SK-N-MC (cell line): ENCODE measurements at regions not wholly inside any gene's neighbourhood (a gene's known extent, or its start where the extent isn't known, plus 50 kb on each side); places are given as distances from the start of the nearest gene placed in this dataset.
A peak's percentile ranks its signal among the peaks of the same experiment; 100 is the strongest.

Source experiments
- DNase-seq: peaks from one replicate; pipeline ENCODE4 v3.0.0-alpha.2; 2011; ENCODE audit warnings: low read depth, low spot score
- H3K27ac ChIP-seq: fragments of 200-600 bp; sonication (generic); 2 replicates; pipeline ENCODE4 v1.5.1; 2016; ENCODE audit warnings: mixed run types
- H3K36me3 ChIP-seq: fragments of 200-600 bp; sonication (generic); 2 replicates; pipeline ENCODE4 v1.6.1; 2017; ENCODE audit warnings: antibody characterized with exemption, low read length, mixed read lengths; ENCODE audit not compliant: insufficient read depth
- H3K4me3 ChIP-seq: fragments of 200-600 bp; sonication (generic); 2 replicates; pipeline ENCODE4 v1.5.1; 2016
- H3K9ac ChIP-seq: fragments of 200-600 bp; sonication (generic); 2 replicates; pipeline ENCODE4 v1.8.0; 2017; ENCODE audit warnings: mixed run types, mixed read lengths; ENCODE audit not compliant: insufficient read length
- H3K9me3 ChIP-seq: fragments of 200-600 bp; sonication (generic); 2 replicates; pipeline ENCODE4 v1.6.1; 2017; ENCODE audit warnings: low read depth, mild to moderate bottlenecking, antibody characterized with exemption, low read length, moderate library complexity, mixed read lengths
- EZH2 ChIP-seq: fragments of 200-600 bp; sonication (generic); IDR thresholded peaks from one replicate; pipeline ENCODE4 v1.6.1; 2017; ENCODE audit warnings: antibody characterized with exemption
- FOXP2 ChIP-seq: optimal IDR thresholded peaks from 2 replicates; pipeline ENCODE3; 2011; ENCODE audit warnings: mild to moderate bottlenecking, moderate library complexity; ENCODE audit not compliant: insufficient read depth; ENCODE audit errors: extremely low read length, control extremely low read depth
- POLR2AphosphoS5 ChIP-seq: IDR thresholded peaks from 2 replicates; pipeline ENCODE4 v1.6.1; 2012; ENCODE audit warnings: mild to moderate bottlenecking, low read depth, low read length, borderline replicate concordance

DNA sequence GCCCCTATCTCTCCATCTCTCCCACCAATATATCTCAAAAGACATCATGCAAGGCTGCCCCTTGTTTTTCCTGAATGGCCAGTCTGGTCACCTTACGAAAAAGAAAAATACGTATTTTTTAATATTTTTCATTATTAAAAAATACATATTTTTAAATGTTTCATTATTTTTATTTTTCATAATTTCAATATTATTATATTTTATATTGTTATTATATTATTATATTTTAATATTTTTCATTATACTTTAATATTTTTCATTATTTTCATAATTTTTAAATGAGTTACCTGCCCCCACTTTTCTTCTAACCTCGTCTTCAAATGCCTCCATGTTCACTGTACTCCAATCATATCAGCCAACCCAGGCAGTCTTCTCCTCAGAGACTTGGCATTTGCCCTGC, 116.0 kb upstream of the ERCC4 start:
- H3K4me3 ChIP-seq, result no peak overlapping the region
- H3K9ac ChIP-seq, result no peak overlapping the region
- no peak overlapping the region for H3K27ac ChIP-seq
- no peaks in the 10 kb centered on the region for H3K9me3 ChIP-seq
- DNase-seq, result no peak
- TF ChIP-seq POLR2AphosphoS5 (no peak), FOXP2 (no peak), EZH2 (no peak)
- no peaks in the 10 kb centered on the region for H3K36me3 ChIP-seq

DNA sequence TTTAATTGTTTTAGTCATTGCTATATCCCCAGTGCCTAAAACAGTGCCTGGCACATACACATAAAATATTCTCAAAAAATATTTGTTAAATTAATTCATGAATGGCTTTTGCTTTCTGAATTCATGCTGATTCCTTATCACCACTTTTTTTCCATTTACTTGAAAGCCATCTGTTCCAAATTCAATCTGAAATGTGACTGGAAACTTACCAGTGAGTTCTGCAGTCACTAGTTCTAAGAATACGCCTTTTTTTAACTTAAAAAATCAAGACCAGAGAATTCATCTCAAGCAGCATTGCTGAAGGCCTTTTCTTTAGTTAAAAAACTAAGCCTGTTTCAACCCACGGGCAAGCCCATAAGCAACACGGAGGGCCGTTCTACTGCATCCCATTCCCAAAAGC, 114.0 kb upstream of the ERCC4 start:
- TF ChIP-seq EZH2 (no peak), POLR2AphosphoS5 (no peak)

DNA sequence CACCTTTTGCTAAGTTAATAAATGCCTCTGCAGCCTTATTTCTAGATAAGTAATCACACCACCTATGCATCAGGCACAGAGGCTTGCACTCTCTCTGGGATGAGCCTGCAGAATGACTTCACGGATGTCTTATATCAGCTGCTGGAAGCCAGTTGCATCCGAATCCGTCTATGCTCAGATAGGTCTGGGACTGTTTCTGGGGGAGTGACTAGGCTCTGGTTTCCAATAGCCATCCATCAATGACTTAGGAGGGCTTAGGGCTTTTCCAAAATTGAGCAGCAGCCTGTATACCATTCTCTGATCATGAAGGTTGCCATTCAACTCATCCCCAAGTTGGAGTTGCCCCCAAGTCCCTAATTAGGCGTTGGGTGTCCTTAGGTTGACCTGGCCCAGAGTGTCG, 113.3 kb upstream of the ERCC4 start:
- TF ChIP-seq POLR2AphosphoS5 (no peak), EZH2 (no peak), FOXP2 (no peak)
- Histone ChIP-seq H3K36me3 (no peaks in the 10 kb centered on the region), H3K27ac (no peak overlapping the region), H3K9ac (no peak overlapping the region), H3K4me3 (no peak overlapping the region), H3K9me3 (no peaks in the 10 kb centered on the region)
- no peak for DNase-seq

More for the DNA sequence above, 114.0 kb upstream of the ERCC4 start:
- no peak overlapping the region for H3K4me3 ChIP-seq
- H3K27ac ChIP-seq, result no peak overlapping the region
- no peak overlapping the region for H3K9ac ChIP-seq
- H3K36me3 ChIP-seq, result no peaks in the 10 kb centered on the region
- no peak for DNase-seq
- H3K9me3 ChIP-seq, result no peaks in the 10 kb centered on the region

DNA sequence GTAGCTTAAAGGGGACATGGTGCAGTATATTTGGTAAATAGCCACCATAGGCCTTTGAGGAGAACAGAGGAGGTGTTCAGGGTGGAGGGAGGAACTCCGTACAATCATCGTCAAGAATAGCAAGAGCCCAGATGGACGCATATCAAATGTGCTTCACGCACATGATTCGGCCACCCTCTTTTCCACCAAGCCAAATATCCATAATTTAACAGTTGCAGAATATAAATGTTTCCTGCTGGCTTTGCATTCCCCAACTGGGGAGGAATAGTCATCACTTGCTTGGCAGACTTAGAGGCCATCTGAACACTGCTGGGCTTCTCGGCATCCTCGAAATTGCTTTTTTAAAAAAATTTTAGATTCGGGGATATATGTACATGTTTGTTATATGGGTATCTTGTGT, 111.9 kb upstream of the ERCC4 start:
- DNase-seq, result no peak

DNA sequence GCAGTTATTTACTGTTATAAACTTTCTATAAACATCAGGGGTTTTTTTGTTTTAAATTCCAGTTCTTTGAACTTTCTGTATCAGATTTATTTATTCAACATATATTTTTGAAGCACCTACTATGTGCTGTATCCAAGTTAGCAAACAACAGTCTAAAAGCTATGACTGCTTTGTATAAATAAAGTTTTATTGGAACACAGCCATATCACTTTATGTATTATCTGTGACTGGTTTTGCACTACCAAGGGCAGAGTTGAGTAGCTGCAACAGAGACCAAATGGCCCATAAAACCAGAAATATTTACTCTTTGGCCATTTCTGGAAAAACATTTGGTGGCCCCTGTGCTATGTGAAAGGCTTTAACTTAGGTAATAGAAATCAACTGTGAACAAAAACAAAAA, 110.2 kb upstream of the ERCC4 start:
- H3K9ac ChIP-seq, result no peak overlapping the region
- DNase-seq, result no peak
- no peak overlapping the region for H3K27ac ChIP-seq
- no peak for TF ChIP-seq POLR2AphosphoS5
- TF ChIP-seq FOXP2, result no peak
- TF ChIP-seq EZH2, result no peak
- H3K9me3 ChIP-seq, result no peaks in the 10 kb centered on the region
- no peaks in the 10 kb centered on the region for H3K36me3 ChIP-seq
- no peak overlapping the region for H3K4me3 ChIP-seq

More for the DNA sequence above, 111.9 kb upstream of the ERCC4 start:
- Histone ChIP-seq H3K27ac (no peak overlapping the region), H3K4me3 (no peak overlapping the region), H3K9me3 (no peaks in the 10 kb centered on the region), H3K36me3 (no peaks in the 10 kb centered on the region), H3K9ac (no peak overlapping the region)
- no peak for TF ChIP-seq EZH2
- no peak for TF ChIP-seq POLR2AphosphoS5
- TF ChIP-seq FOXP2, result no peak

DNA sequence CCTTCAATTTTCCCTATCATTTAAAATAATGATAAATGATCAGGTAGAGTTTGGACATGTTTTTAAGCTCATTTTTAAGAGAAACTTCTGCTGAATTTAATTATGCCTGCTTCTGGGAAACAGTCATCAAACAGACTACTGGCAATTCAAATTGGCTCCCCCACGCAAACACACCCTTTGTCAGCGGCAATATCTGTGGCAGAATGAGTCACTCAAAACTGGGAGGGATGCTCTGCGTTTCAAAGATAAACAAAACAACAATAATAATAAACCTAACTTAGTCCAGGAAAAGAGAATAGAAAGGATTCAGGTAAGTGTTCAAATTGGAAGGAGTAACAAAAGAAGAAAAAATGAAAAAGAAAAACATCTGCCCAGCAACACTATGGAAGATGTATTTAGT, 108.1 kb upstream of the ERCC4 start:
- H3K9me3 ChIP-seq, result no peaks in the 10 kb centered on the region
- no peak overlapping the region for H3K9ac ChIP-seq
- no peak overlapping the region for H3K27ac ChIP-seq
- H3K4me3 ChIP-seq, result no peak overlapping the region
- no peak for TF ChIP-seq EZH2
- no peak for TF ChIP-seq POLR2AphosphoS5
- TF ChIP-seq FOXP2, result no peak
- no peaks in the 10 kb centered on the region for H3K36me3 ChIP-seq
- DNase-seq, result no peak

DNA sequence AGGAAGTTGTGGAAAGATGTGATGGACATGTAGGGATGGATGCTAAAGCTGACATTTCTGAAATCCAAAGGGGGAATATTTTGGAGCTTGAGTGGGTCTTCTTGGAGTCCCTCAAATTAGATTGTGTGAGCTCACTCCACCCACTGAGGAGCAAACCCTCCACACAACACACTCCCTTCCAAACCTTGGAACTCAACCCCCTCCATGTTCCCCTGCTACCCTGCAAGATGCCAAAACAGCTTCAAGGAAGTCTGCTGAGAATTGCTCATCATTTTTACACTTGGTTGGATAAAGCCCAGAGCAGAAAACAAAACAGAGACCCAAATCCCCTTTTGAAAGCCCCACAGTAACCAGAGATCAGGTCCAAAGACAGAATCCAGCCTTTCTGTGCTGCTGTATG, 103.3 kb upstream of the ERCC4 start:
- H3K9ac ChIP-seq, result no peak overlapping the region
- no peaks in the 10 kb centered on the region for H3K36me3 ChIP-seq
- H3K9me3 ChIP-seq, result no peaks in the 10 kb centered on the region
- no peak overlapping the region for H3K27ac ChIP-seq
- no peak for DNase-seq
- TF ChIP-seq FOXP2 (no peak), POLR2AphosphoS5 (no peak), EZH2 (no peak)
- H3K4me3 ChIP-seq, result no peak overlapping the region

DNA sequence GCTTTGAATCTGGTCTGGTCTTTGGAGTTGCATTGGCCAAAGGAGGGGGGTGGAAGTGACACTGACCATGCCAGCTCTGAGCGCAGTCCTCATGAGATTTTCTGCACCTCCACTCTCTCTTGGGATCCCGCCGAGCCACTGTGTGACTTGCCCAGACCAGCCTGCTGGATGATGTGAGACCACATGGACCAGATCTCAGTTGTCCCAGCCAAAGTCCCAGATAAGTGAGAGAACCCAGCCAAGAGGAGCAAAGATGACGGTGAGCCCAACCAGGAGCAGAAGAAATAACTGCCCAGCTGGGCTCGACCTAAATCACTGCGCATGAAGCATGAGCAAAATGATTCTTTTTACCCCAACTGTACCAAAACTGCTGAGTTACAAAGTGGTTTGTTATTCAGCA, 96.5 kb upstream of the ERCC4 start:
- H3K9me3 ChIP-seq, result no peaks in the 10 kb centered on the region
- TF ChIP-seq POLR2AphosphoS5, result no peak
- no peak for TF ChIP-seq EZH2
- no peak for TF ChIP-seq FOXP2
- no peak overlapping the region for H3K9ac ChIP-seq
- H3K27ac ChIP-seq, result no peak overlapping the region
- no peaks in the 10 kb centered on the region for H3K36me3 ChIP-seq
- no peak for DNase-seq
- no peak overlapping the region for H3K4me3 ChIP-seq

DNA sequence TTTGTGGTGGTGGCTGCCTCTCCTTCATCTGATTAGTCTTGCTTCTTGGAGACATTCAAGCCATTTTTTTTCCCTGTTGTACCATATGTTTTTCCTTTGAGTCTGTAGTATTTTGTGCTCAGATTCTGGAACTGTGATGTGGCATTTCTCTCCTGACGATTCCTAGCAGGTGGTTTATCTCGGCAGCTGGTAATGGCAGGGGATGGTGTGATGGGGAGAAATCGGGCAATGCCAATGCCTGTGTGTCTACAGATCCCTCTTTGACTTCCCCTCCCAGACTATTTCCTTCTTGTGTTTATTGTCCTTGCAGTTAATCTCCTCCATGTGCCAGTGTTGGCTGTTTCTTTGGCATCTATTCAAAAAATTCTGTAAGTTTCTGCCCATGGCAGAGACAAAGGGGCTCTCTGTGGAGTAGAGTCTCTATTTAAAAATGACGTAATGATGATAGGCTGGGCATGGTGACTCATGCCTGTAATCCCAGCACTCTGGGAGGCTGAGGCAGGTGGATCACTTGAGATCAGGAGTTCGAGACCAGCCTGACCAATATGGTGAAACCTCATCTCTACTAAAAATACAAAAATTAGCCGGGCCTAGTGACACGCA, 90.2 kb upstream of the ERCC4 start:
- TF ChIP-seq POLR2AphosphoS5, result no peak
- no peak for TF ChIP-seq FOXP2
- no peak for TF ChIP-seq EZH2
- peak overlapping the region; percentile 75 for H3K27ac ChIP-seq
- H3K9ac ChIP-seq, result no peak overlapping the region
- 0 out of 2 replicates have a peak overlapping the region, but pooled peaks have one; percentile 23 for H3K4me3 ChIP-seq
- H3K36me3 ChIP-seq, result no peaks in the 10 kb centered on the region
- no peaks in the 10 kb centered on the region for H3K9me3 ChIP-seq
- DNase-seq, result no peak
